Hepatocyte (in vitro differentiated cells): ENCODE measurements at regions not wholly inside any gene's neighbourhood (a gene's known extent, or its start where the extent isn't known, plus 50 kb on each side); places are given as distances from the start of the nearest gene placed in this dataset.

Experiments
- DNase-seq: peaks from one replicate; pipeline ENCODE4 v3.0.0-alpha.2; 2016; ENCODE audit warnings: low spot score
- H2AFZ ChIP-seq: fragments of 200-600 bp; sonication (generic); 2 replicates; pipeline ENCODE4 v1.6.0; 2016; ENCODE audit warnings: antibody characterized with exemption, mild to moderate bottlenecking
- H3K27ac ChIP-seq: fragments of 200-600 bp; sonication (generic); 2 replicates; pipeline ENCODE4 v1.5.1; 2016; ENCODE audit warnings: mild to moderate bottlenecking
- H3K27me3 ChIP-seq: fragments of 200-600 bp; sonication (generic); 2 replicates; pipeline ENCODE4 v1.6.1; 2016
- H3K36me3 ChIP-seq: fragments of 200-600 bp; sonication (generic); replicated peaks from 2 replicates; pipeline ENCODE4 v1.5.1; 2016; ENCODE audit warnings: low read depth; ENCODE audit not compliant: insufficient read depth
- H3K4me1 ChIP-seq: fragments of 200-600 bp; sonication (generic); 2 replicates; pipeline ENCODE4 v1.5.1; 2016; ENCODE audit warnings: mild to moderate bottlenecking, moderate library complexity; ENCODE audit not compliant: insufficient read depth
- H3K4me2 ChIP-seq: fragments of 200-600 bp; sonication (generic); 2 replicates; pipeline ENCODE4 v1.6.0; 2016
- H3K4me3 ChIP-seq: fragments of 200-600 bp; sonication (generic); 2 replicates; pipeline ENCODE4 v1.5.1; 2016; ENCODE audit warnings: mild to moderate bottlenecking
- H3K79me2 ChIP-seq: fragments of 200-600 bp; sonication (generic); 2 replicates; pipeline ENCODE4 v1.6.0; 2017; ENCODE audit warnings: mild to moderate bottlenecking
- H3K9me2 ChIP-seq: fragments of 200-600 bp; sonication (generic); replicated peaks from 2 replicates; pipeline ENCODE4 v1.6.0; 2017; ENCODE audit warnings: mild to moderate bottlenecking; ENCODE audit not compliant: insufficient read depth
- H3K9me3 ChIP-seq: fragments of 200-600 bp; sonication (generic); 2 replicates; pipeline ENCODE4 v1.5.1; 2016; ENCODE audit warnings: low read depth, mild to moderate bottlenecking
- H4K20me1 ChIP-seq: fragments of 200-600 bp; sonication (generic); 2 replicates; pipeline ENCODE4 v1.6.0; 2016; ENCODE audit warnings: mild to moderate bottlenecking; ENCODE audit not compliant: insufficient read depth, poor library complexity, severe bottlenecking
- EZH2 ChIP-seq: fragments of 200-600 bp; sonication (generic); IDR thresholded peaks from 2 replicates; pipeline ENCODE4 v1.6.1; 2016; ENCODE audit warnings: antibody characterized with exemption, mild to moderate bottlenecking, borderline replicate concordance
- EZH2phosphoT487 ChIP-seq: fragments of 200-600 bp; sonication (generic); IDR thresholded peaks from one replicate; pipeline ENCODE4 v1.6.1; 2018; ENCODE audit warnings: antibody characterized with exemption, mild to moderate bottlenecking, low read depth, moderate library complexity; ENCODE audit not compliant: unreplicated experiment, severe bottlenecking
- WGBS: methylation state at CpG from one replicate; pipeline ENCODE4 v1.1.6; 2016; ENCODE audit warnings: low lambda C conversion rate; ENCODE audit errors: missing lambda C conversion rate; 5-methylcytosine and 5-hydroxymethylcytosine counted together
- TF ChIP-seq, protein P1 (sequence below): fragments of 200-600 bp; sonication (generic); IDR thresholded peaks from 2 replicates; pipeline ENCODE4 v1.5.1; 2016; ENCODE audit warnings: antibody characterized with exemption, mild to moderate bottlenecking; ENCODE audit not compliant: poor library complexity

GRCh38 chr5:171595801-171596231, 176.4 kb downstream of the FGF18 start:
- Histone ChIP-seq H3K79me2 (no peaks in the 10 kb centered on the region), H3K4me1 (no peaks in the 10 kb centered on the region), H3K9me3 (no peaks in the 10 kb centered on the region), H3K27ac (no peak overlapping the region), H4K20me1 (no peaks in the 10 kb centered on the region), H2AFZ (no peak overlapping the region), H3K4me3 (no peak overlapping the region), H3K36me3 (no peaks in the 10 kb centered on the region), H3K4me2 (no peak overlapping the region), H3K9me2 (no peaks in the 10 kb centered on the region), H3K27me3 (no peaks in the 10 kb centered on the region)
- TF ChIP-seq EZH2 (no peak), EZH2phosphoT487 (no peak)
- TF ChIP-seq, protein P1, sequence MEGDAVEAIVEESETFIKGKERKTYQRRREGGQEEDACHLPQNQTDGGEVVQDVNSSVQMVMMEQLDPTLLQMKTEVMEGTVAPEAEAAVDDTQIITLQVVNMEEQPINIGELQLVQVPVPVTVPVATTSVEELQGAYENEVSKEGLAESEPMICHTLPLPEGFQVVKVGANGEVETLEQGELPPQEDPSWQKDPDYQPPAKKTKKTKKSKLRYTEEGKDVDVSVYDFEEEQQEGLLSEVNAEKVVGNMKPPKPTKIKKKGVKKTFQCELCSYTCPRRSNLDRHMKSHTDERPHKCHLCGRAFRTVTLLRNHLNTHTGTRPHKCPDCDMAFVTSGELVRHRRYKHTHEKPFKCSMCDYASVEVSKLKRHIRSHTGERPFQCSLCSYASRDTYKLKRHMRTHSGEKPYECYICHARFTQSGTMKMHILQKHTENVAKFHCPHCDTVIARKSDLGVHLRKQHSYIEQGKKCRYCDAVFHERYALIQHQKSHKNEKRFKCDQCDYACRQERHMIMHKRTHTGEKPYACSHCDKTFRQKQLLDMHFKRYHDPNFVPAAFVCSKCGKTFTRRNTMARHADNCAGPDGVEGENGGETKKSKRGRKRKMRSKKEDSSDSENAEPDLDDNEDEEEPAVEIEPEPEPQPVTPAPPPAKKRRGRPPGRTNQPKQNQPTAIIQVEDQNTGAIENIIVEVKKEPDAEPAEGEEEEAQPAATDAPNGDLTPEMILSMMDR = no peak
- WGBS = 70% methylated on average over 3 of the region's 3 CpGs
- no peak for DNase-seq

- peak; percentile 72 for DNase-seq
These were observed 177.0 kb downstream of the FGF18 start for GRCh38 chr5:171596391-171596878.

GRCh38 chr5:171597946-171598640, 178.6 kb downstream of the FGF18 start:
- Histone ChIP-seq H3K4me1 (no peaks in the 10 kb centered on the region), H3K27ac (no peak overlapping the region), H3K9me2 (no peaks in the 10 kb centered on the region), H3K27me3 (peaks cover 4% of the 10 kb centered on the region), H3K9me3 (no peaks in the 10 kb centered on the region), H2AFZ (no peak overlapping the region), H4K20me1 (no peaks in the 10 kb centered on the region), H3K79me2 (no peaks in the 10 kb centered on the region), H3K4me2 (no peak overlapping the region), H3K4me3 (no peak overlapping the region), H3K36me3 (no peaks in the 10 kb centered on the region)
- TF ChIP-seq EZH2phosphoT487 (no peak), EZH2 (no peak)
- DNase-seq = no peak
- 84% methylated on average over 6 of the region's 6 CpGs for WGBS

More at GRCh38 chr5:171596391-171596878, 177.0 kb downstream of the FGF18 start:
- no peaks in the 10 kb centered on the region for H3K36me3 ChIP-seq
- TF ChIP-seq, protein P1 = no peak
- TF ChIP-seq EZH2phosphoT487 (no peak), EZH2 (no peak)
- H3K4me3 ChIP-seq = no peak overlapping the region
- no peak overlapping the region for H3K4me2 ChIP-seq
- no peaks in the 10 kb centered on the region for H3K9me3 ChIP-seq
- 40% methylated on average over 21 of the region's 22 CpGs for WGBS
- H3K4me1 ChIP-seq = no peaks in the 10 kb centered on the region
- no peak overlapping the region for H2AFZ ChIP-seq
- H4K20me1 ChIP-seq = no peaks in the 10 kb centered on the region
- H3K27ac ChIP-seq = no peak overlapping the region
- H3K27me3 ChIP-seq = no peaks in the 10 kb centered on the region
- H3K79me2 ChIP-seq = no peaks in the 10 kb centered on the region
- no peaks in the 10 kb centered on the region for H3K9me2 ChIP-seq

- no peak overlapping the region for H3K4me2 ChIP-seq
- 93% methylated on average over 6 of the region's 7 CpGs for WGBS
- DNase-seq = no peak
These were observed 179.2 kb downstream of the FGF18 start for GRCh38 chr5:171598641-171599152.

More at GRCh38 chr5:171598641-171599152, 179.2 kb downstream of the FGF18 start:
- H3K9me2 ChIP-seq = no peaks in the 10 kb centered on the region
- no peak overlapping the region for H2AFZ ChIP-seq
- TF ChIP-seq EZH2 = no peak
- H3K9me3 ChIP-seq = no peaks in the 10 kb centered on the region
- H3K4me3 ChIP-seq = no peak overlapping the region
- H3K27ac ChIP-seq = no peak overlapping the region
- no peaks in the 10 kb centered on the region for H3K36me3 ChIP-seq
- H3K79me2 ChIP-seq = no peaks in the 10 kb centered on the region
- no peaks in the 10 kb centered on the region for H4K20me1 ChIP-seq
- no peaks in the 10 kb centered on the region for H3K4me1 ChIP-seq
- H3K27me3 ChIP-seq = peaks cover 4% of the 10 kb centered on the region
